Caco-2 (cell line): ENCODE measurements at regions not wholly inside any gene's neighbourhood (a gene's known extent, or its start where the extent isn't known, plus 50 kb on each side); places are given as distances from the start of the nearest gene placed in this dataset.

ENCODE experiments used
- BruUV-seq: library from RNA; stranded (reverse); fragments of 400-500 nt; replicated peaks from 2 replicates; lab custom pipeline; 2021; lab: Mats Ljungman, UMichigan
- CTCF ChIA-PET: fragments of 300-600 bp; sonication (Branson Sonifier 250); formaldehyde crosslinking; loops from one replicate; lab custom pipeline; 2022; ENCODE audit warnings: antibody characterized with exemption; lab: Charles Lee
- POLR2A ChIA-PET: fragments of 300-600 bp; sonication (Branson Sonifier 250); formaldehyde crosslinking; loops from one replicate; lab custom pipeline; 2022; ENCODE audit warnings: antibody characterized with exemption; lab: Charles Lee
- DNase-seq, 2 experiments: peaks; one replicate each; pipeline versions ENCODE4 v3.0.0 to v3.0.0-alpha.2; 2020 to 2022
- H3K27me3 ChIP-seq: replicated peaks from 2 replicates; pipeline ENCODE4 v1.6.0; 2011; ENCODE audit warnings: low read length; ENCODE audit not compliant: control insufficient read depth, insufficient read depth
- H3K36me3 ChIP-seq: 2 replicates; pipeline ENCODE4 v1.5.1; 2011; ENCODE audit warnings: low read length; ENCODE audit not compliant: control insufficient read depth, insufficient read depth
- H3K4me1 ChIP-seq: fragments of 250-450 bp; sonication (Bioruptor Pico); 2 replicates; pipeline ENCODE4 v1.5.1; 2020; ENCODE audit warnings: mild to moderate bottlenecking
- H3K4me3 ChIP-seq: 2 replicates; pipeline ENCODE4 v1.5.1; 2011; ENCODE audit warnings: low read depth, mild to moderate bottlenecking, control low read depth, low read length
- H3K9me3 ChIP-seq: fragments of 250-450 bp; sonication (Bioruptor Pico); 2 replicates; pipeline ENCODE4 v1.5.1; 2020; ENCODE audit warnings: mild to moderate bottlenecking, moderate library complexity
- H3K27ac Mint-ChIP-seq: one replicate; pipeline ENCODE4 v1.8.0; 2022; ENCODE audit warnings: mixed read lengths; ENCODE audit not compliant: unreplicated experiment
- H3K27me3 Mint-ChIP-seq: one replicate; pipeline ENCODE4 v1.8.0; 2022; ENCODE audit warnings: mixed read lengths; ENCODE audit not compliant: insufficient read depth, unreplicated experiment
- H3K36me3 Mint-ChIP-seq: one replicate; pipeline ENCODE4 v1.8.0; 2022; ENCODE audit warnings: mild to moderate bottlenecking, mixed read lengths; ENCODE audit not compliant: insufficient read depth, unreplicated experiment
- H3K4me1 Mint-ChIP-seq: one replicate; pipeline ENCODE4 v1.8.0; 2022; ENCODE audit warnings: low read depth, mixed read lengths; ENCODE audit not compliant: unreplicated experiment
- H3K4me3 Mint-ChIP-seq: one replicate; pipeline ENCODE4 v1.8.0; 2022; ENCODE audit warnings: mild to moderate bottlenecking, moderate library complexity, mixed read lengths; ENCODE audit not compliant: unreplicated experiment
- H3K9me3 Mint-ChIP-seq: one replicate; pipeline ENCODE4 v1.8.0; 2022; ENCODE audit warnings: mixed read lengths; ENCODE audit not compliant: unreplicated experiment
- intact Hi-C: fragments of 100-400 bp; cut with micrococcal nuclease; formaldehyde crosslinking; loops from one replicate; pipeline ENCODE4 v1.10.0; 2022; ENCODE audit not compliant: unreplicated experiment
- TF ChIP-seq, protein P1 (sequence below), 2 experiments: fragments of 200-600 bp in 1 of 2; IDR thresholded peaks; 1 replicate in 1 of 2; 2 replicates in 1 of 2; pipeline versions ENCODE4 v1.5.1 to v1.8.0; 2011 to 2022; ENCODE audit warnings: antibody characterized with exemption in 1 of 2, control low read depth in 1 of 2, inconsistent platforms in 1 of 2, low read depth in 1 of 2, low read length in 1 of 2, mild to moderate bottlenecking in 1 of 2, moderate library complexity in 1 of 2; ENCODE audit not compliant: insufficient read depth in 1 of 2, severe bottlenecking in 1 of 2, unreplicated experiment in 1 of 2

DNA sequence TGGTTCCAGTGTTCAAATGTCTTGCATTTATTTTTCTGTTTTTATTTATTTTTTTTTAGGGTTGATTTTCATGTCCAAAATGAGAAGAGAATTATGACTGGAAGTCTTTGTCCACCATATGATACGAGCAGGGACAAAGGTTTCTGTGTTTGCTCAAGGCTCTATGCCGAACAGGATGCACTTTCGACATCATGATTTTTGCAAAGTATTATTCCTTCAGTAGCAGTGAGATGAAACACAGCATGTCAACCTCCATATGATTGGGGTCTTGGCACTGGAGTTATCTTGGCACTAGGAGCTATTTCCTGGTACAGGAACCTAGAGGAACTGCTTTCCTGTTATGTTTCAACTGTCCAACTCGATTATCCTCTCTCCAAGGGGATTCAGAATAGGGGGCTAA is 72.6 kb downstream of the UCHL1 start:
- CTCF ChIA-PET = no interaction called here
- TF ChIP-seq, protein P1, sequence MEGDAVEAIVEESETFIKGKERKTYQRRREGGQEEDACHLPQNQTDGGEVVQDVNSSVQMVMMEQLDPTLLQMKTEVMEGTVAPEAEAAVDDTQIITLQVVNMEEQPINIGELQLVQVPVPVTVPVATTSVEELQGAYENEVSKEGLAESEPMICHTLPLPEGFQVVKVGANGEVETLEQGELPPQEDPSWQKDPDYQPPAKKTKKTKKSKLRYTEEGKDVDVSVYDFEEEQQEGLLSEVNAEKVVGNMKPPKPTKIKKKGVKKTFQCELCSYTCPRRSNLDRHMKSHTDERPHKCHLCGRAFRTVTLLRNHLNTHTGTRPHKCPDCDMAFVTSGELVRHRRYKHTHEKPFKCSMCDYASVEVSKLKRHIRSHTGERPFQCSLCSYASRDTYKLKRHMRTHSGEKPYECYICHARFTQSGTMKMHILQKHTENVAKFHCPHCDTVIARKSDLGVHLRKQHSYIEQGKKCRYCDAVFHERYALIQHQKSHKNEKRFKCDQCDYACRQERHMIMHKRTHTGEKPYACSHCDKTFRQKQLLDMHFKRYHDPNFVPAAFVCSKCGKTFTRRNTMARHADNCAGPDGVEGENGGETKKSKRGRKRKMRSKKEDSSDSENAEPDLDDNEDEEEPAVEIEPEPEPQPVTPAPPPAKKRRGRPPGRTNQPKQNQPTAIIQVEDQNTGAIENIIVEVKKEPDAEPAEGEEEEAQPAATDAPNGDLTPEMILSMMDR (IDR thresholded peaks at IDR 0.05; ENCODE audit: insufficient read depth in 1 of 2, low read depth in 1 of 2, low read length in 1 of 2, severe bottlenecking in 1 of 2, unreplicated experiment in 1 of 2) = no peak
- Mint-ChIP-seq H3K27me3 (no peaks in the 10 kb centered on the region), H3K4me1 (peaks cover 10% of the 10 kb centered on the region), H3K27ac (no peak overlapping the region), H3K4me3 (no peak overlapping the region), H3K36me3 (no peaks in the 10 kb centered on the region), H3K9me3 (no peaks in the 10 kb centered on the region)
- intact Hi-C loops = no loop called here
- Histone ChIP-seq H3K4me3 (no peak overlapping the region), H3K36me3 (no peaks in the 10 kb centered on the region), H3K27me3 (no peaks in the 10 kb centered on the region), H3K4me1 (no peaks in the 10 kb centered on the region; the same call in 1 of the 2 replicates), H3K9me3 (no peaks in the 10 kb centered on the region)
- POLR2A ChIA-PET = no interaction called here
- no peak for DNase-seq
- BruUV-seq = no TSS peak

- POLR2A ChIA-PET = no interaction called here
- no peak for DNase-seq
- Mint-ChIP-seq H3K27me3 (no peaks in the 10 kb centered on the region), H3K9me3 (no peaks in the 10 kb centered on the region), H3K4me1 (peaks cover 16% of the 10 kb centered on the region), H3K27ac (no peak overlapping the region), H3K36me3 (no peaks in the 10 kb centered on the region), H3K4me3 (no peak overlapping the region)
- no peaks in the 10 kb centered on the region for H3K36me3 ChIP-seq
- intact Hi-C loops = no loop called here
- no peaks in the 10 kb centered on the region for H3K27me3 ChIP-seq
- no peaks in the 10 kb centered on the region; the same call in 1 of the 2 replicates for H3K4me1 ChIP-seq
- H3K4me3 ChIP-seq = no peak overlapping the region
- BruUV-seq = no TSS peak
- CTCF ChIA-PET = no interaction called here
- TF ChIP-seq, protein P1 (IDR thresholded peaks at IDR 0.05; ENCODE audit: insufficient read depth in 1 of 2, low read depth in 1 of 2, low read length in 1 of 2, severe bottlenecking in 1 of 2, unreplicated experiment in 1 of 2) = no peak
- H3K9me3 ChIP-seq = no peaks in the 10 kb centered on the region
Measured at GRCh38 chr4:41331224-41331623, 74.5 kb downstream of the UCHL1 start.

GRCh38 chr4:41332510-41333054 is 75.9 kb downstream of the UCHL1 start:
- no peak overlapping the region for H3K27ac Mint-ChIP-seq
- Histone ChIP-seq H3K36me3 (no peaks in the 10 kb centered on the region), H3K9me3 (no peaks in the 10 kb centered on the region), H3K4me3 (no peak overlapping the region), H3K27me3 (no peaks in the 10 kb centered on the region), H3K4me1 (no peaks in the 10 kb centered on the region; the same call in 1 of the 2 replicates)
- no peaks in the 10 kb centered on the region for H3K36me3 Mint-ChIP-seq
- ChIA-PET POLR2A (no interaction called here), CTCF (no interaction called here)
- intact Hi-C loops = no loop called here
- no TSS peak for BruUV-seq
- H3K9me3 Mint-ChIP-seq = no peaks in the 10 kb centered on the region
- H3K4me1 Mint-ChIP-seq = peaks cover 16% of the 10 kb centered on the region
- no peak for DNase-seq
- no peaks in the 10 kb centered on the region for H3K27me3 Mint-ChIP-seq
- TF ChIP-seq, protein P1 (IDR thresholded peaks at IDR 0.05; ENCODE audit: insufficient read depth in 1 of 2, low read depth in 1 of 2, low read length in 1 of 2, severe bottlenecking in 1 of 2, unreplicated experiment in 1 of 2) = no peak
- no peak overlapping the region for H3K4me3 Mint-ChIP-seq
